NCI-H2107 treated with DMSO at 0.1 percent for 48 hours (cell line): ENCODE measurements at regions not wholly inside any gene's neighbourhood (a gene's known extent, or its start where the extent isn't known, plus 50 kb on each side); places are given as distances from the start of the nearest gene placed in this dataset.
"Not testable (repeated sequence)": the region's sequence is repeated elsewhere in the genome, so short reads cannot be mapped to it uniquely, and the experiment has no call there.

ENCODE experiments used
- DNase-seq: peaks from one replicate; lab custom pipeline; 2025; ENCODE audit not compliant: unreplicated experiment; lab: John Stamatoyannopoulos, UW

DNA sequence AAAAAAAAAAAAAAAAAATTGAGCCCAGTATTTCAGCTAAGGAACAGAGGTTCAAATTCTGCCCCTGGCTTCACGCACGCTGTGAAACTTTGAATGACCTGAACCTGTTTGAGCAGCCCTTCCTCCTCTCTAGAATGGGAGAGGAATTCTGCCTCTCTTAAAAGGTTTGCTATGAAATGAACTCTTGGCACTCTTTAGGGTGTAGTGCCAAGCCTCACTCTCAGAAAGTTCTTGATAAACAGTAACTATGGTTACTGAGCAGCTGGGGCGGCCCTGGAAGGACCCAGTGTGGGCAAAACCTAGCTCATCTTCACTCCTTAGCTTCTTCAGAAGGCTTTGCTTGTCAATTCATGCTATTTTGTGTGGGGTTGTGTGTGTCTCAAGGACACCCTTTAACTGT lies 73.7 kb downstream of the GEMIN8 start:
- DNase-seq, result no peak

DNA sequence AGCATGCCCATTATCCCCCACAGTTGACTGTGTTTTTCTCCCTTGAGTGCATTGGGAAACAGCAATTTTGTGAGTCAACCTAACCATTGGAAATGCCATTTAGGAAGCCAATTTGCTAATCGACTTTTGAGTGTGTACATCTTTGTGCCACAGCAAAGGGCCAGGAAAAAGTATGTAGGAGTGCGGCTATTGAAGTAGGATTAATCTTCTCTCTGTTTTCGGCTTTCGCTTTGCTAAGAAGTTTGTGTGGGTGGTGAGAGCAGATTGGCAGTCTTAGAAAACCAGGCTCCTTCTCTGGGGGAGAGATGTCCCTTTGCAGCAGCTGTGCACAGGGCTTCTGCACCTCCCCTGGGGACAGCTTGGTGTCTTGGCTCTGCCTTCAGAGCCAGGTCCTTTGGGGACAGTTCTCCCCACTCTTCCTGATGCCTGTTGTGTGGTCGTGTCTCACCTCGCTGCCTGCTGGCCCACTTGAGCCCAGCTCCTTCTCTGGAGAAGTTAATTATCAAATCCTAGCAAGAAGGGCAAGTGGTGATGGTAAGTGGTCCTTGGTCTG lies 74.5 kb downstream of the GEMIN8 start:
- no peak for DNase-seq

DNA sequence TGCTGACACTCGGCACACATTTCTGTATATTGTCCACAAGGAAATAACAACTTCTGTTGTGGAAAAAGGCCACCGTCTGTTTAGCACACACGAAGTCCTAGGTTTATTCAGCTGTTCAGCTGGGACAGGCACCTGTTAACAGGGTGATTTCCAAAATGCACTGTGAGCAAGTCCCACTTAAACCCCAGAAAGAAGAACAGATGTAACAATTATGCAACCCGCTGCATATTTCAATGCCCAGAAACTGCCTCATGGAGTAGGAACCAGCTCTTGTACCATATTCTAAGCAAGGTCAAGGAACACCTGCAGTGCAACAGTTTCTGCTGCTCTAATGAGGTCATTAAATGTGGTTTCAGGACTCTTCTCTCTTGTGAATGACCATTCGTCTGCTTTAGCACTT lies 77.1 kb downstream of the GEMIN8 start:
- DNase-seq, result no peak

DNA sequence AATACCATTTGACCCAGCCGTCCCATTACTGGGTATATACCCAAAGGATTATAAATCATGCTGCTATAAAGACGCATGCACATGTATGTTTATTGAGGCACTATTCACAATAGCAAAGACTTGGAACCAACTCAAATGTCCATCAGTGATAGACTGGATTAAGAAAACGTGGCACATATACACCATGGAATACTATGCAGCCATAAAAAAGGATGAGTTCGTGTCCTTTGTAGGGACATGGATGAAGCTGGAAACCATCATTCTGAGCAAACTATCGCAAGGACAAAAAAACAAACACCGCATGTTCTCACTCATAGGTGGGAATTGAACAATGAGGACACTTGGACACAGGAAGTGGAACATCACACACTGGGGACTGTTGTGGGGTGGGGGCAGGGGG lies 83.5 kb downstream of the GEMIN8 start:
- DNase-seq, result not testable (repeated sequence)

DNA sequence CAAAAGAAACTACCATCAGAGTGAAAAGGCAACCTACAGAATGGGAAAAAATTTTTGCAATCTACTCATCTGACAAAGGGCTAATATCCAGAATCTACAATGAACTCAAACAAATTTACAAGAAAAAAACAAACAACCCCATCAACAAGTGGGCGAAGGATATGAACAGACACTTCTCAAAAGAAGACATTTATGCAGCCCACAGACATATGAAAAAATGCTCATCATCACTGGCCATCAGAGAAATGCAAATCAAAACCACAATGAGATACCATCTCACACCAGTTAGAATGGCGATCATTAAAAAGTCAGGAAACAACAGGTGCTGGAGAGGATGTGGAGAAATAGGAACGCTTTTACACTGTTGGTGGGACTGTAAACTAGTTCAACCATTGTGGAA lies 83.9 kb downstream of the GEMIN8 start:
- not testable (repeated sequence) for DNase-seq

DNA sequence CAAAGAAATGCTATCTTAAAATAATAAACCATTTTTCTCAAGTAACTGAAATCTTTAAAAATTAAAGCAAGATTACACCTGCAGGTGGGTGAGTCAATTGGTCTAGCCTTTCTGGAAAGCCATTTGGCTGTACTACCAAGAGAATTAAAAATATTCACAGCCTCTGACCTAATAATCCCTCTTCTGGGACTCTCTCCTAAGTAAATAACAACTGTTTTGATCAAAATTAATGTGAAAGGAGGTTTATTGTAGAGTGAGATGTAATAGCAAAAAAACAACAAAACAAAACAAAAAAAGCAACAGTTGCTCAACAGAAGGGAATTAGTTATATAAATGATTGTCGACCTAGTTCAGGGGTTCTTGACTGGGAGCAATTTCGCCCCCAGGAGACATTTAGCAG lies 89.0 kb downstream of the GEMIN8 start:
- no peak for DNase-seq

DNA sequence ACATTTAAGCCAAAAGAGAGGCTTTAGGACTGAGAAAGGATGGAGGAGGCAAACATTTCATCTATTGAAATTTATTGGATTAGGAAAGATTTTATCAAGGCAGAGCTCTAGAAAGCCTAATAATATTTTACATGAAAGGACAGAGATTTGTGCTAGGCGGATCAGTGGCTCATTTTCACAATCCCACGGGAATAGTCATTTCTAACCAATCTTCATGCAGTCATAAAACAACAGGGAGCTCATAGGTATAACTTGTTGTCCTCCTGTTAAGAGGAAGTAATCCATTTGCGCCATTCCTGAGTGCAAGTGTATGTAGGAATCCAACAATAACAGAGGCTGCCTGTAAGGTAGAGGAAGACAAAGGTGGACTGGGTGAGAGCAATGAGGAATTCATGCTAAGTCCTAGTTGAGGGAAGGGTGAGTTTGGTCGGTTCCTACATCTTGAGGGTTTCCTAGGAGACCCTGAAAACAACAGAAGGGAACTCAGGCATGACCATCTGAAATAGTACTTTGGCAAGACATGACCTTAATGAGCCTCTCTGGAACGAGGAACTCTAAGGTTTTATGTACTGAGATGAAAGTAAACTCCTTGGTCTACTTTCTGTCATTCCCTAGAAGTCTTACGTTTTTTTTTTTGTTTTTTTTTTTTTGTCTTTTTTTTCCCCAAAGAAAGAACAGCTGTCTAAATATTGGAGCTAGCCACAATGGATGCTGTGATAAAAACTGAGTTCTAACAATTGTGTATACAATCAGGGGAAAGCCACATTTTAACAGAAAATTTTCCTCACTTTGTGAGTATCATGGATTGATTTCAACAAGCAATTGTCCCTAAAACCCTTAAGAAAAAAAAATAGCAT lies 89.7 kb downstream of the GEMIN8 start:
- DNase-seq, result no peak

DNA sequence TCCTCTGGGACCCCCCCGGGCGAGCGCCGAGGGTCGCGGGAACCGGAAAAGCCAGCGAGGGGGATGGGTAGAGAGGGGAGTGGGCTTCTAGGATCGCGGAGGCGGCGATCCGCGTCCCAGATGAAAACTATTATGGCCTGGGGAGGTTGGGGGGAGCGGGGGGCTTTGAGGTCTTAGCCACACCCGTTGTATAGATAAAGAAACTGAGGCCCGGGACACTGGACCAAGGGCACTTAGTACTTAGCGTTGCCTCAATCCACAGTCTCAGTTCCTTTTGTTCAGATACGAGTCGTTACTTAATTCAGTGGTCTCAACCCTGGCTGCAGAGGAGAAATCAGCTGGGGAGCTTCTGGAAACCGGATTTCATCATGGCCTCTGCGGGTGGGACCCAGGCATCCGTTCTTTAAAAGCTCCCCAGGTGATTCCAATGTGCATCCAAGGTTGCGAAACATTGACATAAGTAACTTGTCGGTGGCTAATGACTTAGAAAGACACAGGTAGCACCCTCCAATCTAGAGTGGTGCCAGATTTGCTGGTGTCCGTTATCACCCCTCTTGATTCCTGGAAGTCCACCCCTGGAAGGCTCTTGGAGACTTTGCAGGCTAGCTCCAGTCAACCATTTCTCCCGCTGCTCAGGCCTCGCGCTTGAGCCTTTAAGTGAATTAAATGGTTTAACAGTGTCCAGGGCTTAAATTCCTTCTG lies 90.7 kb downstream of the GEMIN8 start:
- DNase-seq, result no peak

DNA sequence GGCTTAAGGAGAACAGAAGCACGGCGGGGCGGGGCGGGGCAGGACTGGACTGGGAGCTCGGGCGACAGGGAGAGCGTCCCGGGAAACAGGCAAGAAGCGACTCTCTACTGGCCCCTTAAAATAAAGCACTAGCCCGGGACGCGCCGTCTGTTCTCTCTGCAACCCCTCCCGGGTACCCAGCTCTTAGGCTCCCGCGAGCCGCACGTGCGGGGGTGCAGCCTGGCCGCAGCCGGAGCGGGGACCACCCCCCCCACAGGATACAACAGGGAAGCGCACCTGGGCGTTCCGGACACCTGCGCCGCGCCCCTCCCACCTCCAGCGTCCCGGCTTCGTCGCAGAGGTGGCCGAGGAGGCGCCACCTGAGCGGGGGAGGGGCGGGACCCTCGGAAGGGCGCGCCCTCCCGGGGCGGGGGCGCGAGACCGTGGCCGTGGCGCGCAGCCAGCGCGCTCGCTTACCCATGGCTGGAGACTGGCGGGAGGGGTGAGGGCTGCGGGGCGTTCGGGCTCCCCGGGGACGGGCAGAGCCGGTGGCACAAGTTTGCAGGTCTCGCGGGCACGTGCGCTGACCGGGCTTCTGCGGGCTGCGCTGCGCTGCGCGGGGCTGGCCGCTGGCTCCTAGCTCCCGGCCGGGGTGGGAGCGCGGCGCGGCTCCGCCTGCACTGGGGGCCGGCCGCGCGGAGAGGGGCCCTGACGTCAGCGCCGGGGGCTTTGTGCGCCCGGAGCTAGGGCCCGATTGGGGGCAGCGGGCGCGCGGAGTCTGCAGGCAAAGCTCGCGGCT lies 91.5 kb downstream of the GEMIN8 start:
- no peak for DNase-seq

DNA sequence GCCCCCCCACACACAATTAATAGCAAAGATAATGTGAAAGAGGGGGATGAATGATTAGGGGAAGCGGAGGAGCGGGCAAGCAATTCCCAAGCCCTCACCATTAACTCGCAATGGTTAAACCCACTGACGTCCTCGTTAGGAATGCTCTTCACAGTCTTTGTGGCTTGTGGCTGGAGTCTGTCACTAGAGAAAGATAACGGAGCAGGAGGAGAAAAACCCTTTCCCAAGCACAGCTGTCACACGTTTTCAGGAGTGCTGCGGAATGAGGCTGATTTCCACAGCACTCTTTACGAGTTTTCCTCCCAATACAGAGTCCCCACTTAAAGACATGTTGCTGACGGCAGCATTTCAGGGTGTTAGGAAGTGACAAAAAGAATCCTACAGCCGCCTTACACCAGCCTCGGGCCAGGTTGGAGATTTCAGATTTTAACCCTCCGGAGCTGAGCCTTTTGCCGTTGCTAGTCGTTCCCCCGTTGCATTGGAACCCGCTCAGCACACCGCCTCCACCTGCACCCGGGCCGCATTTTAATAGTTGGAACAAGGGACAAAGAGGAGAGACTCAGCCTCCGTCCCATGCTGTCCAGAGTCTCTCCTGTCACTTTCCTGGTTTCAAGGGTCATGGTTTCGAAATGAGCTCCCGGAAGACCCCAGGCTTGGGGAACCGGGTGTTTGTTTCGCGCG lies 92.2 kb downstream of the GEMIN8 start:
- DNase-seq, result no peak

DNA sequence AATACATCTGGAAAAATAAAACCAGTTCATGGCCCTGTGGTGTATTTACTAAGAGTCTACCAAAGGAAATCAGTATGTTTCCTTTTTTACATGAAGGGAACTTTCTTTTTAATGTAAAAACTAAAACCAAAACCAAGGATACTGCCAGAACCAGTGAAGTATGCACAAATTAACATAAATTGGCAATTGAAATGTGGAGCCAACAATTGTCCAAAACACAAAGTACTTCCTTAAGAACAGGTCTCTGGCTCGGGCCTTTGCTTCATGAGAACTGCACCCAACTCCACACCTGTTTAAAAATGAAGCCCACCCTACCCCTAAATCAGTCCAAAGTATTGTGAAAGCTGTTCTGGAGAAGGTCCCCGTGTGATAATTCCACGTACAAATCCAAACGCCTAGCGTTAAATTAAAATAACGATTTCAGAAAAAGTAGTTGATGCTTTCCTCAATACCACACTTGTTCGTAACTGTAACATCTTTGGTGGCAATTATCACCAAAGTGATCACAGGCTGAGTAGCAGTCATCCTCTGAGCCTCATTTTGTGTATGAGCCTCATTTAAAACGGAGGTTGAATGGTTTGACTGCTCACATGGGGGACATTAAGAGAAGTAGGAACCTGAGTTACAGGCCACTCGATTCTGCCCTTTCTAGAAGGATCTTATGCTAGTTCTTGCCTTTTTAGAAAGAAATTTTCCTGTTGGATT lies 93.0 kb downstream of the GEMIN8 start:
- no peak for DNase-seq

DNA sequence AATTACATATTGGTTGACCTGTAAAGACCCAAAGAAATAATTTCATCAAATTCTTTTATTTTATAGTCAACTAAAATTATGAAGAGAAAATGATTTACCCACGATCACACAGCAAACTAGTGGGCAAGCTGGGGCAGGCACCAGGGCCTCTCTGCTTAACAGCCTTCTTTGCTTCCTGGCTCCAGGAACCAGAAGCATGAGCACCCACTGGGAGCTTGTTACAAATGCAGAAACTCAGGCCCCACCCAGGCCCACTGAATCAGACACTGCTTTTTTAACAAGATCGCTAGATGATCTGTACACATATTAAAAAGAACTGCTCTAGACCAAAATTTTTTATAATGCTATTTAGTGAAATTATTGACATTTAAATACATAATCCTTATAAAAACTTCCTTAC lies 95.0 kb downstream of the GEMIN8 start:
- no peak for DNase-seq

DNA sequence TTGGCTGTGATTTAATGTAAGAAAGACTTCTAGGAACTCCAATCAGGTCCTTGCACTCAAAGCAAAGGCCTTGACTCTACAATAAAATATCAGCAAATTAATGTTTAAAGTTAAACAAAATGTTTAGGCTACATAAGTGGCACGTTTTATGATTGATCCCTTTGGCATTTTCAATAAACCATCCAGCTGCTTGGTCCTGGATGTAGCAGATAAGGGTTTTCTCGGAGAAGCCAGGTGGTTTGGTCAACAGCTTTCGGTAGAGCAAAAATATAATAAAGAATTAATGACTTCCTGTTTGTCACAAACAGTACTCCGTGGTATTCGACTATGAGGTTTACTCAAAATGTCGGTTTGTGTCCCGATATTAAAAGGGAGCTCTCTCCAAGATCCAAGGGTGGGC lies 95.8 kb downstream of the GEMIN8 start:
- DNase-seq, result no peak

DNA sequence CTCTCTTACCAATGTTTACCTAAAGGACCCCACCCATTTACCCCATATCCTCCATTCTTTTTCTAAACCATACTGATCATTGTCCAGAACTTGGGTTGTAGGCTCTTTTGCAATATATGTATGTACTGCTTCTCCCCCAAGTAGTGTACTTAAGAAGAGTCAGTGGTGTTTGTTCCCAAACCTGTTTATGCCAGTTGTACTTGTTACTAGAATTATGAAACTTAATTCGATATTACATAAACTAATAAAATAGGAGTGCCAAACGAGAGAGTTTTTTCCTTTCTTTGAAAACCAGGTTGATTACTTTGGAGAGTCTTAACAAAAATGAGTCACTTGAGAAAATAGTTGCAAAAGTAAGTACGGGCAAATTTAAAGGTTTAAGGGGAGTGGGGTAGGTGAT lies 96.3 kb downstream of the GEMIN8 start:
- DNase-seq, result no peak

DNA sequence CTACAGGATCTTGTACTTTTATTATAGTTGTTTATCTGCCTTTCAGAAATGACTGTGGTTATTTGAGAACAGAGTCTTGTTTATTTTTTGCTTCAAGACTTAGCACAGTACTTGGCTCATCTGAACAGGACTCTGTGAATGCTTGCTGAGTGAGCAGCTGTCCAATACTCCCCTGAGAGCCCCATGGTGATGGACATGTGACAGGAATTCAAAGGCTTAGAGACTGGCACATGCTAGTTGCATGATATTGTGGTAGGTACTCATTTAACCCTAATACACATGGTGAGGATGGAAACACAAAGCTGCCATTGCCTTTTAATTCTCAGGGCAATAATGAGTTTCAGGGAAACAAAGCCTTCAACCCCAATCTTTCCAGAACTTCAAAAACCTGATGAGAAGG lies 97.3 kb downstream of the GEMIN8 start:
- no peak for DNase-seq

DNA sequence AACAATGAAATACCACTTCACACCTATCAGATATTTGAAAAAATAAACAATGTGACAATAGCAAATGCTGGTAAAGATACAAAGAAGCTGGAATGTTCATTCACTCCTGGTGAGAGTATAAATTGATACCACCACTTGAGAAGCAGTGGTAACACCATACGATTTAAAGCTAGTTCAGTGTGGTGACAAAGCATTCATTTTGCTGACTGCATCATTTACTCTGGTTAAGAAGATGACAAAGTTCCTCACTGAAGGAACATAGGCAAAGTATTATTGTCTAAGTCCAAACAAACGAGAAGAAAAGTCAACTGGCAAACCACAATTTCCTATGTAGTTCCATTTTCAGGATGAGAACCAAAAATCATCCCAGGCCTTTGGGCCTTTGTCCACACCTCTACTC lies 102.5 kb downstream of the GEMIN8 start:
- no peak for DNase-seq

DNA sequence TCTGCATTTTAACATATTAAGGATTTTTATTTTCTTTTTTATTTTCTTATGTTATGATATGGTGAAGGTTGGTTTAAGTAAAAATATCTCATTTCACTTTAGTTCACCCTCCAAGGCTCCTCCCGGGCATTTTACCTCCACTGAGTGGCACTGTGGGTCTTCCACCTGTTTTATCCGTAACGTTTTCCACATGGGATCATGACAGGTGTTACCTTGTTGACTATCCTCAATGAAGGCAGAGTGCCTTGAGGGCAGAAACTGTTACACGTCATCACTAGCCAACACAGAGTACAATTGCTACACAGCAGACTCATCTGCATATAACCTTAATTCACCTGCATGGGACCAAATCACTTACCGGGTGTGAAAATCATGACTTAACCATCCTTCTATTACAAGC lies 105.8 kb downstream of the GEMIN8 start:
- peak; percentile 74 for DNase-seq

DNA sequence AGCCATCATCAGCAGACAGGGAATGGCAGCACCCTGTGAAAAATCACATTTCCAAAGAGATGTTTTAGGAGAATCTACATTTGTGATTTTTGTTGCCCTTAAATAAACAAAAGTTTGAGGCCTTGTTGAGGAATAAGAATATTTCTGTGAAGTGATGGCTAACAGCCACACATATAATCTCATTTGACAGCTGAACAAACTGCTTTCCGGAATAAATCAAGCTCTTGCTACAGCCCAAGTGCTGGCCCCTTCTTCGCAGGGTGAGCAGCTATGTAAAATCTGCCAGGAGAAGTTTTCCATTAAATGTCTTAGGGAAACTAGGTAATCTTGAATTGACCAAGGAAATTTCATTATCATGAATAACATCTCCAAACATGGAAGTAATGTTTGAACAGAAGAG lies 106.4 kb upstream of the GPM6B start:
- no peak for DNase-seq

DNA sequence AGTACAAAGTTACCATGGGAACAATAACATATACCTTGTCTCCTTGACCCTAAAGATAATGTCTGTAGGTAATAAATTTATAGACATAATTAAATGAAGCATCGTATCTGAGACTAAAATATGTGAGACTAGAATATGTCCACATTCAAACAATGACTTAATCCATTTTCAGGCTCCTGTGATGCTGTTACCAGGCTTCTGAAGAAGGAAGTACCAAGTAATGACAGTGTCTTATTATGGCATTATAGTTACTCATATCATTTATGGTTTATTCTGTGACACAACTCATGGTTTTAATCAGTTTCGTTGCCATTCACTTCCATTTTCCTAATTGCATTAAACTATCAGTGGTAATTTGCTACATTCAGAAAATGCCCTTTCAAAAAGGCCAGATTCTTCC lies 100.6 kb upstream of the GPM6B start:
- no peak for DNase-seq

DNA sequence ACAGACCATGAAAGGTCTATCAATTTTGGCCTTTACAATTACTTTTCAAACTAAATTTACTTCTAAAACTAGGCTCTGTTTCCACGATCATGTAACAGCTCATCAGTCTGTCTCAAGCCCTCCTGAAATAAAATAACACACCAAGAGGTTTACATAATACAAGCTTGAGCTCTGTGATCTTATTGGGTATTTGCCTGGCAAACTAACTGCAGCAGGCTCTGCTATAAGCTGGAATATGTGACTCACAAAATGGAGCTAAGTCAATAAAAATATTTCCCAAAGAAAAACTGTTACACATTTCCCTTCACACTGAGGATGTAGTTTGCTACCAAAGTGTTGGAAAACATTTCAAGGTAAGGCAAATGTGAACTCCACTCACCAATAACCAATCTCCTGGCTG lies 94.7 kb upstream of the GPM6B start:
- no peak for DNase-seq
